ENCODE measurements at regions not wholly inside any gene's neighbourhood (a gene's known extent, or its start where the extent isn't known, plus 50 kb on each side); places are given as distances from the start of the nearest gene placed in this dataset.

GRCh38 chr3:150030841-150031240 is 60.1 kb upstream of the PFN2 start:
- TF ChIP-seq, protein P1, sequence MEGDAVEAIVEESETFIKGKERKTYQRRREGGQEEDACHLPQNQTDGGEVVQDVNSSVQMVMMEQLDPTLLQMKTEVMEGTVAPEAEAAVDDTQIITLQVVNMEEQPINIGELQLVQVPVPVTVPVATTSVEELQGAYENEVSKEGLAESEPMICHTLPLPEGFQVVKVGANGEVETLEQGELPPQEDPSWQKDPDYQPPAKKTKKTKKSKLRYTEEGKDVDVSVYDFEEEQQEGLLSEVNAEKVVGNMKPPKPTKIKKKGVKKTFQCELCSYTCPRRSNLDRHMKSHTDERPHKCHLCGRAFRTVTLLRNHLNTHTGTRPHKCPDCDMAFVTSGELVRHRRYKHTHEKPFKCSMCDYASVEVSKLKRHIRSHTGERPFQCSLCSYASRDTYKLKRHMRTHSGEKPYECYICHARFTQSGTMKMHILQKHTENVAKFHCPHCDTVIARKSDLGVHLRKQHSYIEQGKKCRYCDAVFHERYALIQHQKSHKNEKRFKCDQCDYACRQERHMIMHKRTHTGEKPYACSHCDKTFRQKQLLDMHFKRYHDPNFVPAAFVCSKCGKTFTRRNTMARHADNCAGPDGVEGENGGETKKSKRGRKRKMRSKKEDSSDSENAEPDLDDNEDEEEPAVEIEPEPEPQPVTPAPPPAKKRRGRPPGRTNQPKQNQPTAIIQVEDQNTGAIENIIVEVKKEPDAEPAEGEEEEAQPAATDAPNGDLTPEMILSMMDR (IDR thresholded peaks at IDR 0.05 in 2 of 3, conservative IDR thresholded peaks at IDR 0.05 in 1 of 3; ENCODE audit: control insufficient read depth in 2 of 3, extremely low read depth in 1 of 3, insufficient read depth in 1 of 3, low read depth in 3 of 3, low read length in 3 of 3) = no peak
- TF ChIP-seq ESRRA (IDR thresholded peaks at IDR 0.05; ENCODE audit: low read length) (no peak), ATF2 (IDR thresholded peaks at IDR 0.05; ENCODE audit: low read length) (no peak)
